HCT116 (cell line): ENCODE measurements at regions not wholly inside any gene's neighbourhood (a gene's known extent, or its start where the extent isn't known, plus 50 kb on each side); places are given as distances from the start of the nearest gene placed in this dataset.

Experiments used
- ATAC-seq: fragments of 200-7000 bp; cut with Tn5 transposase; 2 replicates; pipeline ENCODE4 v1.9.1; 2020; ENCODE audit warnings: mild to moderate bottlenecking, moderate library complexity
- BruUV-seq: library from RNA; stranded (reverse); fragments of 400-500 nt; replicated peaks from 2 replicates; lab custom pipeline; 2021; lab: Mats Ljungman, UMichigan
- CTCF ChIA-PET: fragments of 300-600 bp; sonication (Branson Sonifier 250); formaldehyde crosslinking; loops from one replicate; lab custom pipeline; 2021; ENCODE audit warnings: antibody characterized with exemption; lab: Charles Lee
- POLR2A ChIA-PET: fragments of 300-600, 350-600 bp; sonication (Branson Sonifier 250); formaldehyde crosslinking; loops from one replicate; lab custom pipeline; 2021; ENCODE audit warnings: antibody characterized with exemption; lab: Charles Lee
- RAD21 ChIA-PET, 2 experiments: fragments of 300-600 bp; sonication (Branson Sonifier 250); formaldehyde crosslinking; loops; one replicate each; lab custom pipeline; 2023; ENCODE audit warnings: low total read pairs in 2 of 2; ENCODE audit not compliant: uncharacterized antibody in 2 of 2, unreplicated experiment in 2 of 2, low non-redundant PET in 1 of 2; lab: Charles Lee
- DNase-seq: peaks from one replicate; pipeline ENCODE4 v3.0.0-alpha.2; 2010; ENCODE audit warnings: low read depth, low spot score
- H2AFZ ChIP-seq: fragments of 200-600 bp; shearing (Covaris generic), sonication (generic); 2 replicates; pipeline ENCODE4 v1.6.1; 2017; ENCODE audit warnings: low read depth, mixed run types, mixed read lengths, antibody characterized with exemption, low read length; ENCODE audit not compliant: poor library complexity, severe bottlenecking
- H3K27ac ChIP-seq: 2 replicates; pipeline ENCODE4 v1.5.1; 2012; ENCODE audit warnings: low read depth, low read length
- H3K27me3 ChIP-seq: fragments of 200-600 bp; sonication (generic); 2 replicates; pipeline ENCODE4 v1.6.1; 2016; ENCODE audit warnings: mixed run types, low read length, mixed read lengths; ENCODE audit not compliant: insufficient read depth
- H3K36me3 ChIP-seq, 2 experiments: fragments of 200-500 bp in 1 of 2; fragments of 200-600 bp in 1 of 2; sonication (Bioruptor generic) in 1 of 2; sonication (generic) in 1 of 2; 2 replicates each; pipeline versions ENCODE4 v1.5.1 to v1.6.1; 2014 to 2016; ENCODE audit warnings: low read length in 2 of 2, inconsistent platforms in 1 of 2, mixed read lengths in 1 of 2, mixed run types in 1 of 2; ENCODE audit not compliant: insufficient read depth in 2 of 2, control insufficient read depth in 1 of 2
- H3K4me1 ChIP-seq, 2 experiments: fragments of 200-600 bp in 1 of 2; sonication (generic) in 1 of 2; 2 replicates each; pipeline versions ENCODE4 v1.5.1 to v1.6.1; 2012 to 2017; ENCODE audit warnings: low read length in 2 of 2, inconsistent platforms in 1 of 2, mild to moderate bottlenecking in 1 of 2, mixed read lengths in 1 of 2, mixed run types in 1 of 2, moderate library complexity in 1 of 2; ENCODE audit not compliant: insufficient read depth in 2 of 2, control insufficient read depth in 1 of 2
- H3K4me2 ChIP-seq: fragments of 200-600 bp; sonication (generic); 2 replicates; pipeline ENCODE4 v1.6.1; 2017; ENCODE audit warnings: mixed run types, low read length, mixed read lengths
- H3K4me3 ChIP-seq, 2 experiments: fragments of 200-600 bp in 1 of 2; sonication (generic) in 1 of 2; replicated peaks in 1 of 2; 2 replicates each; pipeline ENCODE4 v1.5.1; 2011 to 2016; ENCODE audit warnings: low read length in 2 of 2, control low read depth in 1 of 2, low read depth in 1 of 2, mild to moderate bottlenecking in 1 of 2, mixed read lengths in 1 of 2, mixed run types in 1 of 2
- H3K79me2 ChIP-seq: fragments of 200-600 bp; sonication (generic); 2 replicates; pipeline ENCODE4 v1.6.1; 2017; ENCODE audit warnings: mild to moderate bottlenecking, mixed run types, low read length, moderate library complexity, mixed read lengths; ENCODE audit not compliant: insufficient read depth
- H3K9ac ChIP-seq: fragments of 200-600 bp; sonication (generic); 2 replicates; pipeline ENCODE4 v1.6.1; 2016; ENCODE audit warnings: low read length, mixed read lengths
- H3K9me2 ChIP-seq: fragments of 200-600 bp; sonication (generic), shearing (Covaris generic); 2 replicates; pipeline ENCODE4 v1.6.1; 2017; ENCODE audit warnings: mixed run types, mild to moderate bottlenecking, moderate library complexity; ENCODE audit not compliant: insufficient read depth
- H3K9me3 ChIP-seq, 2 experiments: fragments of 200-500 bp in 1 of 2; fragments of 200-600 bp in 1 of 2; sonication (Bioruptor generic) in 1 of 2; sonication (generic) in 1 of 2; 2 replicates each; pipeline ENCODE4 v1.6.1; 2014 to 2017; ENCODE audit warnings: low read length in 2 of 2, mixed read lengths in 2 of 2, inconsistent platforms in 1 of 2, low read depth in 1 of 2, mild to moderate bottlenecking in 1 of 2, mixed run types in 1 of 2, moderate library complexity in 1 of 2; ENCODE audit not compliant: control insufficient read depth in 1 of 2, insufficient read depth in 1 of 2
- H4K20me1 ChIP-seq: fragments of 200-600 bp; sonication (generic), shearing (Covaris generic); 2 replicates; pipeline ENCODE4 v1.6.1; 2017; ENCODE audit warnings: mixed run types, mild to moderate bottlenecking, moderate library complexity; ENCODE audit not compliant: insufficient read depth
- CEBPB ChIP-seq: IDR thresholded peaks from 2 replicates; pipeline ENCODE4 v1.6.1; 2012; ENCODE audit warnings: low read depth
- ELF1 ChIP-seq: IDR thresholded peaks from 2 replicates; pipeline ENCODE4 v1.6.1; 2012; ENCODE audit warnings: low read depth, borderline replicate concordance
- EZH2 ChIP-seq: fragments of 200-600 bp; sonication (generic); IDR thresholded peaks from 2 replicates; pipeline ENCODE4 v1.6.1; 2017; ENCODE audit warnings: antibody characterized with exemption, mixed run types
- JUND ChIP-seq: IDR thresholded peaks from 2 replicates; pipeline ENCODE4 v1.6.1; 2012
- SP1 ChIP-seq: IDR thresholded peaks from 2 replicates; pipeline ENCODE4 v1.6.1; 2012; ENCODE audit warnings: low read depth
- TCF7L2 ChIP-seq: IDR thresholded peaks from 2 replicates; pipeline ENCODE4 v1.7.0; 2011; ENCODE audit warnings: borderline replicate concordance, inconsistent platforms; ENCODE audit not compliant: insufficient read depth, insufficient read length; ENCODE audit errors: extremely low read depth
- ZFX ChIP-seq: fragments of 450-650 bp; IDR thresholded peaks from 2 replicates; pipeline ENCODE4 v1.6.1; 2017
- ZNF274 ChIP-seq: fragments of 200-500 bp; sonication (Bioruptor generic); IDR thresholded peaks from 2 replicates; pipeline ENCODE4 v1.6.1; 2014; ENCODE audit warnings: mild to moderate bottlenecking, low read depth, low read length, inconsistent platforms
- intact Hi-C: fragments of 100-400 bp; cut with micrococcal nuclease; formaldehyde crosslinking; loops from 2 replicates; pipeline ENCODE4 v1.10.0; 2022
- TF ChIP-seq, protein P1 (sequence below): IDR thresholded peaks from 2 replicates; pipeline ENCODE4 v1.6.1; 2012; ENCODE audit warnings: low read depth
- TF ChIP-seq, protein P2 (sequence below): IDR thresholded peaks from 2 replicates; pipeline ENCODE4 v1.6.1; 2011; ENCODE audit warnings: mild to moderate bottlenecking, low read length, moderate library complexity; ENCODE audit not compliant: insufficient replicate concordance; ENCODE audit errors: extremely low read depth

DNA sequence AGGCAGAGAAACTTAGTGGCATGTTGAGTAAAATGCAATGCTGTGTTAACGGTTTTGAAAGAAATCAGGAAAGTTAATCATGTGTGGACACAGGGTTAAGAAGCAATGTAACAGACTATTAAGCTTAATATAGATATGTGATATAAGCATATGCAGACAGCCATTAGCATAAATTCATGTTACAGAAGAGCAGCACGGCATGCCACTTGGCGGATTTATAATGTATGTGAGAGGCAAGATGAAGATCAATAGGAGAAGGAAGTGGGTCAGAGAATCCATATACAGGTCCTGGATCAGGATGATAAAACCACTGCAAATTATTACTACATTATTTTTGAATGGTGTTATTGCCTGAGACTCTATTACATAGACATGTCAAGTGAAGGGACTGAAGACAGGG, 694.3 kb downstream of the MCTP2 start:
- ChIA-PET CTCF (no interaction called here), POLR2A (no interaction called here), RAD21 (no interaction called here)
- H4K20me1 ChIP-seq = no peaks in the 10 kb centered on the region
- peaks cover 0 to 3% of the 10 kb centered on the region in 2 experiments; a peak in 1 of 4 replicates for H3K9me3 ChIP-seq
- H3K36me3 ChIP-seq = no peaks in the 10 kb centered on the region
- ATAC-seq = no peak
- H3K27ac ChIP-seq = no peak overlapping the region
- no peak for DNase-seq
- H3K4me3 ChIP-seq = no peak overlapping the region
- BruUV-seq = no TSS peak
- no peak for TF ChIP-seq ELF1
- H3K4me2 ChIP-seq = no peak overlapping the region
- intact Hi-C loops = no loop called here
- H3K9ac ChIP-seq = no peak overlapping the region
- no peaks in the 10 kb centered on the region for H3K4me1 ChIP-seq
- no peaks in the 10 kb centered on the region for H3K79me2 ChIP-seq
- no peaks in the 10 kb centered on the region for H3K9me2 ChIP-seq
- no peak overlapping the region for H2AFZ ChIP-seq
- H3K27me3 ChIP-seq = no peaks in the 10 kb centered on the region

DNA sequence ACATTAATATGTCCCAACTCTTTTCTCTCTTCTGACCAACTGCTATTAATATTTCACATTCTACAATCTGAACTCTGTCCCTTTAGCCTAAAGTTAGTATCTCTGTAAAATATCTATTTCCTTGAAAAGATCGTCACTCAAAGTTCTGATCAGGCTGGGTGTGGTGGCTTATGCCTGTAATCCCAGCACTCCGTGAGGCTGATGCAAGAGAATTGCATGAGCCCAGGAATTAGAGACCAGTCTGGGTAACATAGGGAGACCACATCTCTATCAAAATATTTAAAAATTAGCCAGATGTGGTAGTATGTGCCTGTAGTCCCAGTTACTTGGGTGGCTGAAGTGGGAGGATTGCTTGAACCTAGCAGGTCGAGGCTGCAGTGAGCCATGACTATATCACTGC, 695.6 kb downstream of the MCTP2 start:
- Histone ChIP-seq H3K9me3 (peaks cover 0 to 3% of the 10 kb centered on the region in 2 experiments; a peak in 1 of 4 replicates), H3K4me3 (no peak overlapping the region), H3K79me2 (no peaks in the 10 kb centered on the region), H3K27me3 (no peaks in the 10 kb centered on the region), H3K27ac (no peak overlapping the region), H3K9me2 (no peaks in the 10 kb centered on the region), H3K4me1 (no peaks in the 10 kb centered on the region), H2AFZ (no peak overlapping the region), H3K9ac (no peak overlapping the region), H3K4me2 (no peak overlapping the region), H3K36me3 (no peaks in the 10 kb centered on the region), H4K20me1 (no peaks in the 10 kb centered on the region)
- intact Hi-C loops = no loop called here
- CTCF ChIA-PET = no interaction called here
- RAD21 ChIA-PET = no interaction called here
- no peak for DNase-seq
- no TSS peak for BruUV-seq
- no peak for ATAC-seq
- POLR2A ChIA-PET = no interaction called here
- TF ChIP-seq ZFX (no peak), ZNF274 (no peak), CEBPB (no peak), TCF7L2 (no peak), EZH2 (no peak), JUND (no peak), SP1 (no peak)
- TF ChIP-seq, protein P1, sequence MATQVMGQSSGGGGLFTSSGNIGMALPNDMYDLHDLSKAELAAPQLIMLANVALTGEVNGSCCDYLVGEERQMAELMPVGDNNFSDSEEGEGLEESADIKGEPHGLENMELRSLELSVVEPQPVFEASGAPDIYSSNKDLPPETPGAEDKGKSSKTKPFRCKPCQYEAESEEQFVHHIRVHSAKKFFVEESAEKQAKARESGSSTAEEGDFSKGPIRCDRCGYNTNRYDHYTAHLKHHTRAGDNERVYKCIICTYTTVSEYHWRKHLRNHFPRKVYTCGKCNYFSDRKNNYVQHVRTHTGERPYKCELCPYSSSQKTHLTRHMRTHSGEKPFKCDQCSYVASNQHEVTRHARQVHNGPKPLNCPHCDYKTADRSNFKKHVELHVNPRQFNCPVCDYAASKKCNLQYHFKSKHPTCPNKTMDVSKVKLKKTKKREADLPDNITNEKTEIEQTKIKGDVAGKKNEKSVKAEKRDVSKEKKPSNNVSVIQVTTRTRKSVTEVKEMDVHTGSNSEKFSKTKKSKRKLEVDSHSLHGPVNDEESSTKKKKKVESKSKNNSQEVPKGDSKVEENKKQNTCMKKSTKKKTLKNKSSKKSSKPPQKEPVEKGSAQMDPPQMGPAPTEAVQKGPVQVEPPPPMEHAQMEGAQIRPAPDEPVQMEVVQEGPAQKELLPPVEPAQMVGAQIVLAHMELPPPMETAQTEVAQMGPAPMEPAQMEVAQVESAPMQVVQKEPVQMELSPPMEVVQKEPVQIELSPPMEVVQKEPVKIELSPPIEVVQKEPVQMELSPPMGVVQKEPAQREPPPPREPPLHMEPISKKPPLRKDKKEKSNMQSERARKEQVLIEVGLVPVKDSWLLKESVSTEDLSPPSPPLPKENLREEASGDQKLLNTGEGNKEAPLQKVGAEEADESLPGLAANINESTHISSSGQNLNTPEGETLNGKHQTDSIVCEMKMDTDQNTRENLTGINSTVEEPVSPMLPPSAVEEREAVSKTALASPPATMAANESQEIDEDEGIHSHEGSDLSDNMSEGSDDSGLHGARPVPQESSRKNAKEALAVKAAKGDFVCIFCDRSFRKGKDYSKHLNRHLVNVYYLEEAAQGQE = no peak
- TF ChIP-seq, protein P2, sequence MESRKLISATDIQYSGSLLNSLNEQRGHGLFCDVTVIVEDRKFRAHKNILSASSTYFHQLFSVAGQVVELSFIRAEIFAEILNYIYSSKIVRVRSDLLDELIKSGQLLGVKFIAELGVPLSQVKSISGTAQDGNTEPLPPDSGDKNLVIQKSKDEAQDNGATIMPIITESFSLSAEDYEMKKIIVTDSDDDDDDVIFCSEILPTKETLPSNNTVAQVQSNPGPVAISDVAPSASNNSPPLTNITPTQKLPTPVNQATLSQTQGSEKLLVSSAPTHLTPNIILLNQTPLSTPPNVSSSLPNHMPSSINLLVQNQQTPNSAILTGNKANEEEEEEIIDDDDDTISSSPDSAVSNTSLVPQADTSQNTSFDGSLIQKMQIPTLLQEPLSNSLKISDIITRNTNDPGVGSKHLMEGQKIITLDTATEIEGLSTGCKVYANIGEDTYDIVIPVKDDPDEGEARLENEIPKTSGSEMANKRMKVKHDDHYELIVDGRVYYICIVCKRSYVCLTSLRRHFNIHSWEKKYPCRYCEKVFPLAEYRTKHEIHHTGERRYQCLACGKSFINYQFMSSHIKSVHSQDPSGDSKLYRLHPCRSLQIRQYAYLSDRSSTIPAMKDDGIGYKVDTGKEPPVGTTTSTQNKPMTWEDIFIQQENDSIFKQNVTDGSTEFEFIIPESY = no peak
